Esophagus squamous epithelium (tissue), 4 donors: ENCODE measurements at regions not wholly inside any gene's neighbourhood (a gene's known extent, or its start where the extent isn't known, plus 50 kb on each side); places are given as distances from the start of the nearest gene placed in this dataset.

Source experiments
- CTCF ChIP-seq, 6 experiments: fragments of 450-650 bp in 4 of 6; fragments of 200-600 bp in 2 of 6; sonication (generic) in 2 of 6; IDR thresholded peaks; one replicate each; pipeline ENCODE4 v1.5.1; 2016 to 2019; ENCODE audit warnings: antibody characterized with exemption in 6 of 6, mild to moderate bottlenecking in 4 of 6, moderate library complexity in 4 of 6
- POLR2A ChIP-seq, 4 donors: fragments of 450-650 bp; IDR thresholded peaks; one replicate each; pipeline ENCODE4 v1.6.1; 2017; ENCODE audit warnings: antibody characterized with exemption in 4 of 4, mild to moderate bottlenecking in 4 of 4, moderate library complexity in 3 of 4

GRCh38 chr16:80142940-80143339 is 397.9 kb upstream of the DYNLRB2 start:
- TF ChIP-seq POLR2A (IDR thresholded peaks at IDR 0.05) (no peak), CTCF (IDR thresholded peaks at IDR 0.05) (no peak)
